Thyroid gland (tissue), 4 donors: ENCODE measurements at regions not wholly inside any gene's neighbourhood (a gene's known extent, or its start where the extent isn't known, plus 50 kb on each side); places are given as distances from the start of the nearest gene placed in this dataset.

Experiments
- DNase-seq, 2 donors: peaks; one replicate each; pipeline ENCODE4 v3.0.0-alpha.2; 2019
- H3K27ac ChIP-seq, 3 donors: fragments of 200-600 bp; sonication (generic); 1 replicate in 2 of 3; 2 replicates in 1 of 3; pipeline ENCODE4 v1.5.1; 2016 to 2019; ENCODE audit warnings: mild to moderate bottlenecking in 1 of 3, moderate library complexity in 1 of 3
- H3K27me3 ChIP-seq: fragments of 200-600 bp; sonication (generic); one replicate; pipeline ENCODE4 v1.5.1; 2019
- H3K36me3 ChIP-seq, 2 donors: fragments of 200-600 bp; sonication (generic); one replicate each; pipeline ENCODE4 v1.5.1; 2016 to 2019
- H3K4me1 ChIP-seq, 2 donors: fragments of 200-600 bp; sonication (generic); one replicate each; pipeline ENCODE4 v1.5.1; 2017 to 2019
- H3K4me3 ChIP-seq, 3 donors: fragments of 200-600 bp; sonication (generic); replicated peaks in 1 of 3; 1 replicate in 2 of 3; 2 replicates in 1 of 3; pipeline ENCODE4 v1.5.1; 2016; ENCODE audit warnings: mild to moderate bottlenecking in 1 of 3
- H3K9me3 ChIP-seq: fragments of 200-600 bp; sonication (generic); one replicate; pipeline ENCODE4 v1.5.1; 2017
- POLR2A ChIP-seq, 2 donors: fragments of 450-650 bp; IDR thresholded peaks; one replicate each; pipeline ENCODE4 v1.6.1; 2017; ENCODE audit warnings: antibody characterized with exemption in 2 of 2, mild to moderate bottlenecking in 2 of 2, moderate library complexity in 1 of 2
- WGBS, 2 donors: methylation state at CpG; one replicate each; pipeline ENCODE4 v1.1.5; 2017; 5-methylcytosine and 5-hydroxymethylcytosine counted together
- intact Hi-C: fragments of 100-400 bp; cut with DNase I; formaldehyde crosslinking; loops from one replicate; pipeline ENCODE4 v1.15.1; 2023
- TF ChIP-seq, protein P1 (sequence below), 6 experiments: fragments of 200-600 bp in 3 of 6; fragments of 450-650 bp in 3 of 6; sonication (generic) in 3 of 6; IDR thresholded peaks; one replicate each; pipeline ENCODE4 v1.5.1; 2016 to 2019; ENCODE audit warnings: antibody characterized with exemption in 6 of 6, mild to moderate bottlenecking in 2 of 6, inconsistent platforms in 1 of 6, moderate library complexity in 1 of 6

DNA sequence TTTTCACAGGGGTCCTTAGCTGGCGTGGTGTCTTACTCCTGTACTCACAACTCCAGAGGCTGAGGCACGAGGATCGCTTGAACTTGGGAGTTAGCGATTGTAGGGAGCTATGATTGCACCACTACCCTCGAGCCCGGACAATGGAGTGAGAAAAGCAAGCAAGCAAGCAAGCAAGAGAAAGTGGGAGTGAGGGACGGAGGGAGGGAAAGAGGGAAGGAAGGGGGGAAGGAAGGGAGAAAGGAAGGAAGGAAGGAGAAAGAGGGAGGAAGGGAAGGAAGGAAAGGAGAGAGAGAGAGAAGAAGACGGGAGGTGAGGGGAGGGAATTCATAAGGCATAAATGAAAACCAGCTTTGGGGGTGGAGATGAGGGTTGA, 120.5 kb downstream of the TRIM27 start:
- Histone ChIP-seq H3K9me3 (no peaks in the 10 kb centered on the region), H3K27ac (no peak overlapping the region), H3K4me1 (no peaks in the 10 kb centered on the region), H3K36me3 (no peaks in the 10 kb centered on the region), H3K4me3 (no peak overlapping the region), H3K27me3 (peaks cover 11% of the 10 kb centered on the region)
- intact Hi-C loops = no loop called here
- WGBS, 2 donors = 8 to 11% methylated on average over 8 of the region's 8 CpGs
- TF ChIP-seq, protein P1, sequence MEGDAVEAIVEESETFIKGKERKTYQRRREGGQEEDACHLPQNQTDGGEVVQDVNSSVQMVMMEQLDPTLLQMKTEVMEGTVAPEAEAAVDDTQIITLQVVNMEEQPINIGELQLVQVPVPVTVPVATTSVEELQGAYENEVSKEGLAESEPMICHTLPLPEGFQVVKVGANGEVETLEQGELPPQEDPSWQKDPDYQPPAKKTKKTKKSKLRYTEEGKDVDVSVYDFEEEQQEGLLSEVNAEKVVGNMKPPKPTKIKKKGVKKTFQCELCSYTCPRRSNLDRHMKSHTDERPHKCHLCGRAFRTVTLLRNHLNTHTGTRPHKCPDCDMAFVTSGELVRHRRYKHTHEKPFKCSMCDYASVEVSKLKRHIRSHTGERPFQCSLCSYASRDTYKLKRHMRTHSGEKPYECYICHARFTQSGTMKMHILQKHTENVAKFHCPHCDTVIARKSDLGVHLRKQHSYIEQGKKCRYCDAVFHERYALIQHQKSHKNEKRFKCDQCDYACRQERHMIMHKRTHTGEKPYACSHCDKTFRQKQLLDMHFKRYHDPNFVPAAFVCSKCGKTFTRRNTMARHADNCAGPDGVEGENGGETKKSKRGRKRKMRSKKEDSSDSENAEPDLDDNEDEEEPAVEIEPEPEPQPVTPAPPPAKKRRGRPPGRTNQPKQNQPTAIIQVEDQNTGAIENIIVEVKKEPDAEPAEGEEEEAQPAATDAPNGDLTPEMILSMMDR (IDR thresholded peaks at IDR 0.05) = no peak
- no peak for TF ChIP-seq POLR2A (IDR thresholded peaks at IDR 0.05)
- DNase-seq = no peak

DNA sequence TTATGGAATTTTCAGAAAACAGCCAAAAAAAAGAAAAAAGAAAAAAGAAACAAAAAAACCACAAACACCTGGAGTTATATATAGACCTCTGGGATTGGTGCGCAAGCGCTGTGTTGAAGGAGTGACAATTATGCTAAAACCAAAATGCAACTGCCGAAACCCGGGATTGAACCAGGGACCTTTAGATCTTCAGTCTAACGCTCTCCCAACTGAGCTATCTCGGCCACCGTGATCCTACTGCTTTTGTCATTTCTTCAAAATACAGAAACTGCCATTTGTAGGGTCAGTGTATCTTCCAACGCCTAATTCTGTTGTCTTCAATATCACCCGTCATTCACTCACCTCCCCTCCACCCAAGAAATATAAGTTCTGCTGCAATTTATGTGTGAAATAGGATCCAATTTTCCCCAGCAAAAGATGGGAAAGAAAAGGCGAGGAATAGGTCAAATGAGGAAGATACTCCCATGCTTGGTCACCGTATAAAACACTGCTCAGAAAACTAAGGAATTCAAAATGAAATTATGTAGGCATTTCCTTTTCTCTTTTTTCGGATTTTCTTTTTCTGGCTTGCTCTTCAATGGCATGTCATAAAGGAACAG, 116.0 kb downstream of the TRIM27 start:
- TF ChIP-seq, protein P1 (IDR thresholded peaks at IDR 0.05) = no peak
- TF ChIP-seq POLR2A (IDR thresholded peaks at IDR 0.05) = no peak
- DNase-seq = no peak
- Histone ChIP-seq H3K27ac (no peak overlapping the region), H3K4me3 (no peak overlapping the region), H3K27me3 (peaks cover 45% of the 10 kb centered on the region), H3K4me1 (no peaks in the 10 kb centered on the region), H3K36me3 (no peaks in the 10 kb centered on the region), H3K9me3 (no peaks in the 10 kb centered on the region)
- 5% methylated on average over 12 of the region's 12 CpGs for WGBS, 2 donors
- intact Hi-C loops = no loop called here

DNA sequence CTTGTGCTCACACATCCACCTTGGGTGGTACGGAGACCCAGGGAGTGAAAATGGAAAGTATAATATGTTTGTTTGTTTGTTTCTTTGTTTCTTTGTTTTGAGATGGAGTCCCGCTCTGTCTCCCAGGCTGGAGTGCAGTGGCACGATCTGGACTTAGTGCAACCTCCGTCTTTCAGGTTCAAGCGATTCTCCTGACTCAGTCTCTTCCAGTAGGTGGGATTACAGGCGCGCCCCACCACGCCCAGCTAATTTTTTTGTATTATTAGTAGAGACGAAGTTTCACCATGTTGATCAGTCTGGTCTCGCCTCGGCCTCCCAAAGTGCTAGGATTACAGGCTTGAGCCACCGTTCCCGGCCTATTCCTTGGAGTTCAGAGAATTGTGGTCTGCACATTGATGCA, 115.4 kb downstream of the TRIM27 start:
- Histone ChIP-seq H3K27me3 (peaks cover 51% of the 10 kb centered on the region), H3K36me3 (no peaks in the 10 kb centered on the region), H3K9me3 (no peaks in the 10 kb centered on the region), H3K27ac (no peak overlapping the region), H3K4me3 (no peak overlapping the region), H3K4me1 (no peaks in the 10 kb centered on the region)
- intact Hi-C loops = no loop called here
- TF ChIP-seq, protein P1 (IDR thresholded peaks at IDR 0.05) = no peak
- no peak for TF ChIP-seq POLR2A (IDR thresholded peaks at IDR 0.05)
- 17 to 21% methylated on average over 13 of the region's 13 CpGs for WGBS, 2 donors
- DNase-seq = no peak

DNA sequence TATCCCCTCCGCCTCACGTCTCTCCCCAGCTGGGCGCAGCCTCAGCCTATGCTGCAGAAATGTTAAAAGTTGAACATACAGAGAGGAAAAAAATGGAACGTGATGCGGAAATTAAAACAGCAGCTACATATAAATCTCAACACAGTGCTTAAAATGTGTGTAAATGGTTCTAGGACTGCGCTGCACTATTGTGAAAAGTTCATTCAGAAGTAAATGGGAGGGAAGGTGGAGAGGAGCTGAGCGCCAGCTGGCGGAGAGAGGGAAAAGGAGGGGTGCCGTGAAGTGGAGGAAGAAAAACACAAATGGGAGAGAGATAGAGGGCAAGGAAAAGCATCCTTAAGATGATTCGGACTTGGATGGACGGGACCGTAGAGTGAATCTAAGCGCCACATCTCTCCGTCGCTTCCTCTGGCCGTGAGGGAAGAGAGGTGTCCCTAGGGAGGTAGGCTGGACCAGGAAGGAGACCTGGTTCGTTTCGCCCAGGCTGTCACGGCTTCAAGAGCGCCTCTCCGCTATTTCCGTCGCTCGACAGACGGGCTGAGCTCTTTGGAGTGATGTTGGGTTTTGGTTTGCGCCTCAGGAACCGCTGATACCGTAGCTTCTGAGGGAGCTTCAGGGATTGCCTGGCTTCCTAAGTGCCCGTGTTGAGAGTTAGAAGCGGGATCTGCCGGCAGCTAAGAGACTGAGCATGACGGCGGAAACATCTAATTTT, 113.7 kb downstream of the TRIM27 start:
- peaks cover 62% of the 10 kb centered on the region for H3K27me3 ChIP-seq
- no peak overlapping the region for H3K4me3 ChIP-seq
- no peak for TF ChIP-seq POLR2A (IDR thresholded peaks at IDR 0.05)
- TF ChIP-seq, protein P1 (IDR thresholded peaks at IDR 0.05) = no peak
- H3K4me1 ChIP-seq = no peaks in the 10 kb centered on the region
- intact Hi-C loops = no loop called here
- no peak overlapping the region for H3K27ac ChIP-seq
- H3K36me3 ChIP-seq = no peaks in the 10 kb centered on the region
- no peaks in the 10 kb centered on the region for H3K9me3 ChIP-seq
- no peak for DNase-seq
- whole genome bisulfite sequencing, 2 donors = 5 to 7% methylated on average over 33 of the region's 33 CpGs

DNA sequence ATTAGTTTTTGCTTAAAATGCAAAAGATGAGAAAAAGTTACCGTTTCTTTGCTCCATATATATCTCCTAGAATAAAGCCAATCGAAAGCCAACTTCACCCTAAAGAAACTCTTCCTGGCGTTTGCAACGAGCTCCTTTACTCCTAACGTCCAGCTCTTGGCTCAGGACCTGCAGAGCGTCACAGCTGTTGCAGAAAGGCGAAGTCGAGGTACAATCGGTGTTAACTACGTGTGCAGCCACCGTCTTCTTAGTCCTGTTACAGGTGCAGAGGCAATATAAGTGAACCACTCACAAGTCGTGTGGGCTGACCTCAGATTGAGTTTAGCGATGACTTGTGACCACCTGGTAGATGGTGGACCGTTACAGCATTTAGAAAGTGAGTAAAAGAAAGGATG, 113.1 kb downstream of the TRIM27 start:
- 7 to 8% methylated on average over 14 of the region's 14 CpGs for WGBS, 2 donors
- TF ChIP-seq POLR2A (IDR thresholded peaks at IDR 0.05) = no peak
- TF ChIP-seq, protein P1 (IDR thresholded peaks at IDR 0.05) = no peak
- H3K27me3 ChIP-seq = peaks cover 62% of the 10 kb centered on the region

More for the DNA sequence above, 113.1 kb downstream of the TRIM27 start:
- no peak overlapping the region for H3K4me3 ChIP-seq
- no peak overlapping the region for H3K27ac ChIP-seq
- intact Hi-C loops = no loop called here
- no peaks in the 10 kb centered on the region for H3K36me3 ChIP-seq
- H3K4me1 ChIP-seq = no peaks in the 10 kb centered on the region
- DNase-seq = no peak
- no peaks in the 10 kb centered on the region for H3K9me3 ChIP-seq
